ENCODE measurements at regions not wholly inside any gene's neighbourhood (a gene's known extent, or its start where the extent isn't known, plus 50 kb on each side); places are given as distances from the start of the nearest gene placed in this dataset.

GRCh38 chr13:87998081-87998480 is 326.9 kb downstream of the SLITRK5 start:
- TF ChIP-seq CTCF (IDR thresholded peaks at IDR 0.05): no peak
- TF ChIP-seq POLR2A (IDR thresholded peaks at IDR 0.05): no peak
- no peak for TF ChIP-seq POLR2AphosphoS5 (IDR thresholded peaks at IDR 0.05)
